NCI-H2227 (cell line): ENCODE measurements at regions not wholly inside any gene's neighbourhood (a gene's known extent, or its start where the extent isn't known, plus 50 kb on each side); places are given as distances from the start of the nearest gene placed in this dataset.

Experiments used
- DNase-seq: peaks from one replicate; lab custom pipeline; 2025; ENCODE audit not compliant: unreplicated experiment; lab: John Stamatoyannopoulos, UW

DNA sequence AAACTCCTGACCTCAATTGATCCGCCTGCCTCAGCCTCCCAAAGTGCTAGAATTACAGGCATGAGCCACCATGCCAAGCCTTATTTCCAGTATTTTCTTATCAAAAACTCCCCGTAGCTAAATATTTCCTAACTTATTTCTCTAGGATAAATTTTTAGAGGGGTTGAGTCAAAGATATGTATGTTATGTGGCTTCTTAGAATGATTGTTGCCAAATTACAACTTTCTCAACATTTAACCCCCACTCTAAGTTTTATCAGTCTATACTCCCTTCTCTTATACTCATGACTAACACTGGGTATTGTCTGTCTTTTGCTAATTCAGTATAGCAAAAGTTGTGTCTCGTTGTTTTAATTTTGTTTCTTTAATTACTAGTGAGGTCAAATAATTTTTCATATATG is 187.7 kb upstream of the LNX1 start:
- DNase-seq, result no peak

DNA sequence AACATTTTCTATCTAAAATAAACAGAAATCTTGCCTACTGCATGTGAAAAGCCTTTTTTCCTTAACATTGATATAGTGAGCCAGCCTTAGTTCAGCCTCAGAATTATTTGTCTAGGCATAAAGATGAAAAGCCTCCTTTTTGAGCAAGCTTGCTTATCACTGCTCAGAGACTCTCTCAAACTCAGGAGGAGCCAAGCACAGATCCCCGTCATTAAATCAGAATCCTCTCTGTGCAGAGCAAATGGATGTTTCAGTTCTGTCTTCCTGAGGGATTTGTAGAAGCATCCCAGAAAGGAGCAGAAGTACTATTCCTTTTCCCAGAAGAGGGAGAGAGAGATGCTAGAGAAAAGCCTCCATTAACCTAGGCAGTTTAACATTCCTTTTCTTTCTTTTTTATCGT is 186.9 kb upstream of the LNX1 start:
- DNase-seq, result no peak

GRCh38 chr4:53777244-53777984 is 186.1 kb upstream of the LNX1 start:
- DNase-seq, result no peak

GRCh38 chr4:53776141-53776540 is 184.9 kb upstream of the LNX1 start:
- no peak for DNase-seq

GRCh38 chr4:53775381-53775780 is 184.1 kb upstream of the LNX1 start:
- DNase-seq, result no peak

DNA sequence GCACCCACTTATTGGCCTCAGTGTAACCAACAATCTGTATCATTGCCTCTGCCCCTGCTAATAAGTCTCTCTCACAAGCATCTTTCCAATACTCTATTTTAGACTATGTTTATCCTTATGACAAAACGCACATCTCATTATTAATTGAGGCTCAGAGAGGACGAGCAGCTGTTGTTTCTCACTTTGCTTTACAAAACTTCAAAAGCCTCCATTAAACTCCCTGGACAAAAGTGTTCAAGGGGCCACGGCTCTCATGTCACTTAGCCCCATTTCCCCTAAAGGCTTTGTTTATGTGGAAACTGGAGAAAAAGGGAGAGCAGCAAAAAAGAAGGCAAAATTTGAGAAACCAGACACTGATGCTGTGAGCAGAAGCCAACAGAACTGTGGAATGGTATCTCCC is 180.0 kb upstream of the LNX1 start:
- no peak for DNase-seq

DNA sequence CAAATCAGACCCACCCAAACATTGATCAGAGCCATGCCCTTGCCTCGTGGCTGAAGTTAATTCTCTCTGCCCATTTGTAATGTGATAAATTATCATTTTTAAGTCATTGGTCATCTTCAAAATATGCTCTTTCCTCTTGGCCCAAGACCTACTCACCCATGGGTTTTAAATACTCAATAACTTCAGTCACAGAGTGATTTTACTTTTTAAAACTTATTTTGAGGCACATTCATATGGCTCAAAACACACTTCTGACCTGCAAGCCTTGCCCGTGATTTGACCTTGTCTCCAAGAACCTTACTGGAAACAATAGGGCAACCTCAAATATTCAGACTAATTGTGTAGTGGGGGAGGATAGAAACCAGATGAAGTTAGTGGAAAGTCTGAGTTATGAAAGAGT is 176.2 kb upstream of the LNX1 start:
- DNase-seq, result no peak

GRCh38 chr4:53764761-53765490 is 173.6 kb upstream of the LNX1 start:
- no peak for DNase-seq

- no peak for DNase-seq
Measured at GRCh38 chr4:53763813-53764597, 172.7 kb upstream of the LNX1 start.

DNA sequence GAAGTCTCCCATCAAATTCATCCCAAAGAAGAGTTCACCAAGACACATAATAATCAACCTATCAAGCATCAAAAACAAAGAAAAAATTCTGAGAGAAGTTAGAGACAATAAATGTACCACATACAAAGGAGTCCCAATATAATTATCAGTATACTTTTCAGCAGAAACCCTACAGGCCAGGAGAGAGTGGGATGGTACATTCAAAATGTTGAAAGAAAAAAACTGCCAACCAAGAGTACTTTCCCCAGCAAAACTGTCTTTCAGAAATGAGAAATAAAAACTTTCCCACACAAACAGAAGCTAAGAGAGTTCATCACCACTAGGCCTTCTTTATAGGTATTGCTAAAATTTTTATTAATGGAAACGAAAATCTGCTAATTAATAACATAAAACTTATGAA is 164.4 kb upstream of the LNX1 start:
- DNase-seq, result no peak

GRCh38 chr4:53752124-53752523 is 160.8 kb upstream of the LNX1 start:
- DNase-seq, result no peak

DNA sequence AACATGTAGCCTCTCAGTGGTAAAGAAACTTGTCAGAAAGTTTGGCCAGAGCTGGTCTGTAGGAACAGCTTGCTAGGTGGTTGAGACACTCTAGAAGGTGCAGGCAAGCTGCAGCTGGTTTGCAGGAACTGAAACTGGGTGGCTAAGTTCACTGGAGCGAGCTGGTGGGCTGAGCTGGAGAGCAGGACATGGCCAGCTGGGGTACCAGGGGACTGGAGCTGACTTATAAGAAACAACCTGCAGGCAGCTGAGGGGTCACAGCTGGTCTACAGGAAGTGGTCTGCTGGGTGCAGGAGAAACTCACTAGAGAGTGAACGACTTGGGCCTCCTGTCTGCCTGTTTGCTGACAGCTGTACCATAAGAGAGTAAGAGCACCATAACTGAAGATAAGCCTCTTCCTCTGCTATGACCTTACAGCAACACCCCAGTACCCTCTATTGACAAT is 157.1 kb upstream of the LNX1 start:
- DNase-seq, result no peak

DNA sequence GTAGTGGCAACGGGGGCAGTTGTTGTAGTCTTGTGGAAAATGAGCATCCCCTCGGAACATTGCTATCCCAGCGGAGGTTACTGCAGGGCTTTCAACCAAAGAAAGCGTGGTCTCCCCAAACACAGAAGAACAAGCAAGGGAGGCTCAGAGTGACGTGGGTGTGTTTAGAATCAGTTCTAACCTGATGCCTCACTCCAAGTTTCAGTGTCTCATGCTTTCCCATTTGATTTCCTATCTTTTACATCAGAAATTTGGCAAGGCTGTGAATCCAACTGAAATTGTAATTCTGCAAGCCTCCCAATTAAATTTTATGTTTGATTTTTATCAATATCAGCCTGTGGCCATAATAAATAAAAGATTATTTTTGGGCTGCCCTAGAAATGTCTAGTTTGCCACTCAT is 156.1 kb upstream of the LNX1 start:
- no peak for DNase-seq

DNA sequence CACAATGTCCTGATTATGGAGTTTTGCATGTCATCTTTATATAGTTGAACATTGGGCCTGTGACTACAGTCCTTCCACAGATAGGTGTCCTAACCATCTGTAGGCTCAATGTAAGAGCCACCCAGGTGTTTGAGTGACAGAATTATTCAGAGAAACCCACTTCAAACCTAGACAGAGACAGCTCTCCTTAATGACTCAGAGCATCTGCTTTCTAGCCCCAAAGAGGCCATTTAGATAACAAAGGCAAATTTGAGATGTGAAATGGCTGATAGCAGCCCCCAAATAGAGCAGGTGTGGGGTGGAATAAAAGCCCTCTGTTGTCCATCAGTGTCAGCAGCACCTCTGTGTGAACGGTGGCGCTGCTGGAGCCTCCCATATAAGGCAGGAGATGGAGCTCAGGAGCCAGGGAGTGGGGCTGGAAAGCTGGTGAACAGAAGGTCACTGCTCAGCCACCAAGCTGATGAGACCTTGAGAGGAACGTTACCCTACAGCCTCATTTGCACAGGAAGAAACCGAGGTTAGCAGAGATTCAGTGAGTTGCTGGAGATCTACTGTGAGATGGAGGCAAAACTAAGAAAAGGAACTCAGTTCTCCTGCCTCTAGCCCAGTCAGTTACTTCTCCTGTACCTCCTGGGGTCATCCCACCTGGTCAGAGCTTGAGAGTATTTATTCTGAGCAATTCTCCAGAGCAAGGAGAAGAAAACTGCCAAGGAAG is 153.3 kb upstream of the LNX1 start:
- DNase-seq, result no peak

DNA sequence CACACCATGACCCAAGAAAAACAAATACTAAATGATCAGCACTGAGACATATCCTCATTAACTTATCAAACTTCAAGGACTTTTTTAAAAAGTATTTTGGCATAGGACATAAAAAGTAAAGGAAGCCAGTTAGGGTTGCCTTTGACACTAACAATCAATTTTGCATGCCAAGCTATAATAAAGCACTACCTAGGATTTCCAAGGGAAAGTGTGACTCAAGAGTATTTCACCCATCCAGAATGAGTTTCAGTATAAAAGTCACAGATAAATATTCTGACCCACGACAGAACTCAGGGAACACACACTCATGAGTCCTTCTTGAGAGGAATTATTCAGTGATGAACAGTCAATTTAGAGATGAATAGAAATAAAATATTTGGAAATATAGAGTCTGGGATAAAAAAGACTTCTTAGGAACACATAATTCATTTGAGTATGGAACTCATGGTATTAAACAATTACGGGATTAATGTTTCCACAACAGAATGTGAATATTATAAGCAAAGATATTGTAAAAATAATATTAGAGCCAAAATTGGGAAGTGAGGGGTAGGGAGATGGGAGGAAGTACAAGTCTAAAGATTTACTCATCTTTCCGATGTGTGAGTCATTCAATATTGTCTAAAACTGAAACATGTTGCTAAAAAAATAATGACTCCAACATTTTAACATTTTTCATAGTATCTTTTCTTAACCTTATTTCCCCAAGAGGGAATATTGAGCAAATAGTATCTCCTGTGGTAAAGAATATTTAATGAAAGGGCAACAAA is 143.5 kb upstream of the LNX1 start:
- no peak for DNase-seq

DNA sequence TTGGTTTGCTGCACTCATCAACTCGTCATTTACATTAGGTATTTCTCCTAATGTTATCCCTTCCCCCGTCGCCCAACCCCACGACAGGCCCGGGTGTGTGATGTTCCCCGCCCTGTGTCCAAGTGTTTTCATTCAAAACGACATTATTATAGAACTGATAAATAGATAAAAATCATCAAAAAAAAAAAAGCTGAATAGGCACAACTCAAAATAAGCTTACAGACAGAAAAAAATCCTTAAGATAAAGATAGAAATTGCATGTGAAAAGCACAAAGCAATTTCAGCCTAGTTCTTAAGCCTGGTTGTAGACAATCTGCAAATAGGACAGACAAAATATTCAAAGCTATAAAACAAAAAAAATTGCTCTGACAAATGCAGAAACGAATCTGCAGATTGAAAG is 142.9 kb upstream of the LNX1 start:
- no peak for DNase-seq

DNA sequence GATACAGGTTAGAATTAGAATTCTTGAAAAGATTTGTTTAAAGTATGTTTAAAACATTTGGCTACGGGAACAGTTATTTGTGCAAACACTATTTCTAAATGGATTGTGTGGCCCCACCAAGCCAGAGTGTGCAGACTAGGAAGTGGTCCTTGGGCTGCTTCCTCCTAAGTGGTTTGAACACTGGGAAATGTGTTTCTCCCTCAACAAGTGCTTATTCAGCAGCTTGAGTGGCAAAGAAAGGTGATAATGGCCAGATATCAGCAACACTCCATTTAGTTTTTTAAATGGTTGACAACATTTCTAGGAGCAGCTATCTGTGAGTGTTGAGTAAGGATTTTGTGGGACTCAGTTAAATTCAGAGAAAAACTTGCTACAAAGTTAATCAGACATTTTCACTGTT is 141.4 kb upstream of the LNX1 start:
- DNase-seq, result no peak

DNA sequence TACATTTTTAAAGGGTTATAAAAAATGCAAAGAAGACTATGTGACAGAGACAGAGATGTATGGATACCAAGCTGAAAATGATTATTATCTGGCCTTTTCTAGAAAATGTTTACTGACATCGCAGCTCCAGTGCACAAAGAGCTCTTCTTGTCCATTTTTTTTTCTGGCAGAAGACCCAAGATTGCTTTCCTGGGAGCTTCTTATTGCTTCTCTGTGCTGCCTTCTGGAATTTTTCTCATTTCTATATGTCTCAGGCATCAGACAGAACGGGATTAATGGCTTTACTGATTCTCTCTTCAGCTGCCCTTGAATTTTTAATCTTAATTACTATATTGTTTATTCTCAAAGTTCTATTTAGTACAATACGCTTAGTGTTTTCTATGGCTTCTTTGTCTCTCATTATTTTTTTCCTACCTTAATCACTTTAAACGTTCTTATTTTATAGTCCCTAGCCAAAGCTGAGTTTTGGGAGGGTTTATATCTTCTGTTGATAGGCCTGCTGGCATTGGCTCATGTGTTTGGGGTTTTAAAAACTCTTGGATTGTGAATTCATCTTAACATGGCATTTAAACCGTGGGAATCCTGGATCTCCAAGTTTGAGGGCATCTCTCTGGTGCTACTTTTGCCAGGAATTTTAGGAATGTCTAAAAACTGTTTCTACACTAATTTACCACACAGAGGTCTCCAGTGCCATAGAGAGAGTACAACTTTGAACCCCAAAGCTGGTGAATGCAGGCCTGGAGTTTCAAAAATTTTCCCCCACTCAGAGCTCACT is 138.9 kb upstream of the LNX1 start:
- no peak for DNase-seq

- DNase-seq, result no peak
Measured at GRCh38 chr4:53722110-53722509, 130.8 kb upstream of the LNX1 start.

DNA sequence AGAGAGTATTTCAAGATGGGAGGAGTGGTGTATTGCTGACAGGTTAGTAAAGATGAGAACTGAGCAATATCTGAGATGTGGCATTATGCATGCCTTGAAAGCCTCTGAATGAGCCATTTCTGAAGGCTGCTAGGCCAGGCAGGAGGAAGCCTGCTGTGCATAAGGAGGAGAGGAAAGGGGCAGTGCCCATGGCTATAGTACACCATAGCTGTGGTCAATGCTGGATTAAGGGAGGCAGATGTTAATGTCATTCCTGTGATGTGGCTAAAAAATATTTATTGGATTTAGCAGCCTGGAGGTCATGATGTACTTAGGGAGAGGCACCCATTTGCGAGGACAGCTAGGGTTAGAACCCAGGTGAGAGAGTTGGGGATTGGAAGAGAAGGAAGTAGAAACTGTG is 130.0 kb upstream of the LNX1 start:
- no peak for DNase-seq
